IPS-NIHi7 (cell line): ENCODE measurements at regions not wholly inside any gene's neighbourhood (a gene's known extent, or its start where the extent isn't known, plus 50 kb on each side); places are given as distances from the start of the nearest gene placed in this dataset.
A peak's percentile ranks its signal among the peaks of the same experiment; 100 is the strongest.

Experiments used
- DNase-seq: peaks from one replicate; pipeline ENCODE4 v3.0.0; 2012; ENCODE audit warnings: mixed read lengths; ENCODE audit errors: extremely low spot score

- DNase-seq, result no peak
These were observed 481.4 kb downstream of the CDH2 start for GRCh38 chr18:27695503-27695902.

DNA sequence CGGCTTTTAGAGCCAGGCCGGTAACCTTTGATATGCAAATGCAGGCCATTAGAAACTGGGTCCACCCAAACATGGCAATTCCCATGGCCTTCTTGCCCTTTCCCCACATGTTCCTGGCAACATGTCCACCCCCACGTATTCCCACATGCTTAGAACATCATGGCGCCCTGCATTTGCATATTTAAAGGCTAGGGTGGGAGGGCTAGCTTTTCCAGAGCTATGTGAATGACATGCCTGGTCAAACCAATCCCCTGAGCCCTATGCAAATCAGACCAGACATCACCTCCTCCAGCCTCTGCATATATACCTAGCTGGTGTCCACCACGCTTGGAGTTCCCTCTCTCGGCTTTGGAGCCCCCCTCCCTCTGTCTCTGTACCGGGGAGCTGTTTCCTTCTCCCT is 481.9 kb downstream of the CDH2 start:
- DNase-seq, result no peak

DNA sequence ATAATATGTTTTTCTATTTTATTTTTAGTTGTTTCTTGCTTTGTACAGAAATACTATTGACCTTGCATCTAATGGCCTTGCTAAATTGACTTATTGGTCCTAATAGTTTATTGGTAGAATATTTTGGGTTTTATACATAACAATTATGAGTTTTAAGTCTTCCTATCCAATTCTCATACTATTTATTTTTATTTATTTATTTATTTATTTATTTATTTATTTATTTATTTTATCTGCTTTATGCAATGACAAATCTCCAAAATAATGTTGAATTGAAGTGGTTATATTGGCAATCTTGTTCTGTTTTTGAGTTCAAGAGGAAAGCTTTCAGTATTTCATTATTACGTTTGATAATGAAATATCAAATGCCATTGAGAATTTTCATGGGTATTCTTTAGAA is 488.3 kb downstream of the CDH2 start:
- no peak for DNase-seq

GRCh38 chr18:27687351-27687979 is 489.5 kb downstream of the CDH2 start:
- DNase-seq, result no peak

- DNase-seq, result peak; percentile 37
These were observed 491.0 kb downstream of the CDH2 start for GRCh38 chr18:27685807-27686412.

- DNase-seq, result no peak
These were observed 491.8 kb downstream of the CDH2 start for GRCh38 chr18:27685091-27685490.

DNA sequence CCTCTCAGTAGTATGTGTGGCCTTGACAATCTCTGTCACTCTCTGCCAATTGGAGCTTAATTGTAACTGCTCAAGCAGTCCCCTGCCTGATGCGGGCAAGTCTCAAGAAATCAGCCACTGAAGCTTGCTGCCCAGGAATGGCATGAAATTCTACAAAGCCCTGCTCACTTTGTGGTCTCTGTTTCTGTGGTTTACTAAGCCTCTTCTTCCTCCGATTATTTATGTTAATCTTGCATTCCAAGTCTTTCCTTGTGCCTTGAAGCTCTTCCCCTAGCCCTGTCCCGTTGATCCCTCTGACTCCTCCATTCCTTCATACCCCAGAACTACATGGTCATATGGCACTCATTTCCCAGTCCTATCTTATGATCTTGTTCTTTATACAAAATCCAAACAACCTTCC is 489.3 kb upstream of the CHST9 start:
- no peak for DNase-seq

DNA sequence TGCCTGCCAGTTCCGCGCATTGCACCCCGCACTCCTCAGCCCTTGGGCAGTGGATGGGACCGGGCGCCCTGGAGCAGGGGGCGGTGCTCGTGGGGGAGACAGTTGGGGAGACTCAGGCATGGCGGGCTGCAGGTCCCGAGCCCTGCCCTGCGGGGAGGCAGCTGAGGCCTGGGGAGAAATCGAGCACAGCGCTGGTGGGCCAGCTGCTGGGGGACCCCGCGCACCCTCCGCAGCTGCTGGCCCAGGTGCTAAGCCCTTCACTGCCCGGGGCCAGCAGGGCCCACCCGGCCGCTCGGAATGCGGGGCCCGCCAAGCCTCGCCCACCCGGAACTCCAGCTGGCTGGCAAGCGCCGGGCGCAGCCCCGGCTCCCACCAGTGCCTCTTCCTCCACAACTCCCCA is 488.8 kb upstream of the CHST9 start:
- DNase-seq, result no peak

DNA sequence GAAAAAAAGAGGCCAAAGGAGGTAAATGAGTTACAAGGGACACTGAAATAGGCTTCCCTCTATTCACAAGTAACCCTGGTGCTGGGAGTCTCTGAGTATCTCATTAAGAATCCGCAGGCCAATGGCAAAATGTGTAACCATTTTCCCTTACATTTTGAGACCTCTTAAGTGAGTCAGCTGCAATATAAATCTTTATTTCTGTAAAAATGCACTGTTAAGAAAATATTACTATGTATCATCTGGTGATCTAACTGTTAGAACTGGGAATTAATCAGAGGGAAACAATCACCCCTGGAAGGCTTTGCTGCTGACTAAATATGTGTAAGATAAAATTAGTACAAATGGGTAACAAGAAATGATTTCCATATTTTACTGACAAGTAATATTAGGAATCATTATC is 483.1 kb upstream of the CHST9 start:
- DNase-seq, result no peak

DNA sequence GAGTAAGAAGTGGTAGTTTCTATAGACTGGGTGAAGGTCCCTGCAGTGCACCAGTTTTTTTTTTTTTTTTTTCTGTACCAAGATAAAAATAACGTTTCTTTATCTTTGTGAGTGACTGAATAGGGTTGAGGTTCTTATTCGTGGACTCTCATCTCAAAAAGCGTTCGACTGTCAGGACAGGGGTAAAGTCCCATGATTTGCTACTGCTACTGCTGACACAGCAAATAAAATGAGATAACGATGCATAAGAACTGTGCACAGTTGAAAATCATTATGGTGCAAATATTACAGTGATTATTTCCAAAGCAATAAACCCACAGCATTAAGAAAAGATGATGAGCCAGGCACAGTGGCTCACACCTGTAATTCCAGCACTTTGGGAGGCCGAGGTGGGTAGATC is 482.0 kb upstream of the CHST9 start:
- DNase-seq, result no peak

GRCh38 chr18:27666016-27666415 is 480.9 kb upstream of the CHST9 start:
- no peak for DNase-seq

DNA sequence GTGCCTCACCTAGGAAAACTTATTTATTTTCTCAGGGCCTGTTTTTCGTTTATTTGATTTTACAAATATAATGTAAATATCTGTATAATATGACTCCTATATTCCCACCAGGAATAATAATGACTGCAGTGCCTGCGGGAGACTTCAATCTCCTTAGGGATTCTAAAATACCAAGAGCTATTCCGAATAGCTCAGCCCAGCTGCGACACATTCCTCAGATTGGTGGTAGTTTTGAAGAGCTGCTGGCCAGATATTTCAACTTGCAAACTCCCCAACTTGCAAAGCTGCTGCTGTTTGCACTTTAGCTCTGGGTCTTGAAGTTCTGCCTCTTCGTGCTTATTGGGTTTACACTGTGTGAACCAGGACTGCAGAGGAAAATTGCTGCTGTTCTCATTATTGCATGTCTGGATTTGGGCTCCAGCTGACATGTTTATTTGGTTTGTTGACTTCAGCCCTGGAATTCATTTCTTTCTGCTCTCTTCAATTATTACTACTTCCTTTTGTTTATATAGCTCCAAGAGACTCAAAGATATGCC is 480.2 kb upstream of the CHST9 start:
- peak; percentile 39 for DNase-seq

GRCh38 chr18:27662949-27663348 is 477.8 kb upstream of the CHST9 start:
- DNase-seq, result no peak

- no peak for DNase-seq
These were observed 477.4 kb upstream of the CHST9 start for GRCh38 chr18:27662537-27662936.

DNA sequence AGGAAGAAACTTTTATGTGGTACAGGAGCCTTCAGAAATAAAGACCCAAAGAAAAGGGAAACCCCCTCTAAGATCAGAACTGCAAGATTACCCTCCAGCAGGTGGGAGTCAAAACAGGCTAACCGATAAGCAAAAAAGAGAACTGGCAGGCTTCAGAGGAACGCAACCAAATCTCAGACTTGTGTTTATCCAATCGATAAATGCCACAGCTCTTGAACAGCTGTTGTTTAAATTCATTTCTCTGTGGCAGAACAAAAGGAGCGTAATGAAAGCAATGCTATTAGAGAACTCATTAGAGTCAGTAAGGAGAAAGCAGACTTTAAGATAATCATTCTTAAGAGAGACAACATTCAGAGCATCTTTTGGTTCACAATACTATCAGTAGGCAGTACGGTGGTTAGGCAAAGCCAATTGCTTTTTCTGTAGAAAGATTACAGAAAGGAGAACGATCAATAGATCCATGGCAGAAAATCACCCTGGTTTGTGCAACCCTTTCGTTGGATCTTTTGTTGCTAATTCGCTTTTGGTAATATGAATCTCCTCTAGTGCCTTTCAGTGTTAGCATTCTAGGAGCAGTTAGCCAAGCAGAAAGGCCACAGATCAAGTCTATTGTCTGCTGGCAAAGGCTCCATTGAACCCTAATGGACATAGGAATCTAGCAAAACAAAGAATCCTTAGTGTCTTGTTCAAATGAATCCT is 476.4 kb upstream of the CHST9 start:
- no peak for DNase-seq

GRCh38 chr18:27656905-27657304 is 471.8 kb upstream of the CHST9 start:
- DNase-seq, result no peak

GRCh38 chr18:27656167-27656778 is 471.2 kb upstream of the CHST9 start:
- no peak for DNase-seq

DNA sequence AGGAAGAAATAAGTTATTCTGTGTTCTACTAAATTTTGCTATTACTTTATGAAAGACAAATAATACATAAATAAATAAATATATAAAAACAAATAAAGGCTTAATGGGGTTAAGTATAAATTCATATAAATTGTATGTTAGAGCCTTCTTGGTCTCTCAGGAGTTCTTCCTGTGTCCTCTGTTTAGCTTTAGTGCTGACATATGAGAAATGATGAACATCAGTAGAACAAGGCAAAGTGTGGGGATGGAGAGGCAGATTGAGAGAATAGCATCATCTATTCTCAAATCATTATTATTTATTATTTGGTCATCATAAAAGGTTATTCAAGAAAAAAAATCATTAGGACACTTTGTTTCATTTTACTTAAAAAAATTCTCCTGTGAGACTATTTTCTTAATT is 468.1 kb upstream of the CHST9 start:
- no peak for DNase-seq

GRCh38 chr18:27652480-27653121 is 467.5 kb upstream of the CHST9 start:
- DNase-seq, result no peak

- DNase-seq, result no peak
These were observed 464.5 kb upstream of the CHST9 start for GRCh38 chr18:27649621-27650020.

DNA sequence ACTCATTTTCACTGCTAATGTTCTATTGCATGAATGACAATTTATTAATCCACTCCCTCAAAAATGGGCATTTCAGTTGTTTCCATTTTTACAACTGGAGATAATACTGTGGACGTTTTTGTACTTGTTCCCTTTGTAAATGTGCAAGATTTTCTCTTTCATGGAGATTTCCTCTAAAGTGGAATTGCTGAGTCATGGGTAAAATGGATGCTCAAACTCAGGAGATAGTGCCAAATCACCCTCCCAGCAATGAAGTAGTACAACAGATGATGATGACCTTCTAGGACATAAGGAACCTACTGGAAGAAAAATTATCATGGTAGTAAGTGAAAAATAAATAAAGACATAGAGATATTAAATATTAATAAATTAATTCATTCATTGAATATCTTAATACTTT is 460.8 kb upstream of the CHST9 start:
- DNase-seq, result no peak

DNA sequence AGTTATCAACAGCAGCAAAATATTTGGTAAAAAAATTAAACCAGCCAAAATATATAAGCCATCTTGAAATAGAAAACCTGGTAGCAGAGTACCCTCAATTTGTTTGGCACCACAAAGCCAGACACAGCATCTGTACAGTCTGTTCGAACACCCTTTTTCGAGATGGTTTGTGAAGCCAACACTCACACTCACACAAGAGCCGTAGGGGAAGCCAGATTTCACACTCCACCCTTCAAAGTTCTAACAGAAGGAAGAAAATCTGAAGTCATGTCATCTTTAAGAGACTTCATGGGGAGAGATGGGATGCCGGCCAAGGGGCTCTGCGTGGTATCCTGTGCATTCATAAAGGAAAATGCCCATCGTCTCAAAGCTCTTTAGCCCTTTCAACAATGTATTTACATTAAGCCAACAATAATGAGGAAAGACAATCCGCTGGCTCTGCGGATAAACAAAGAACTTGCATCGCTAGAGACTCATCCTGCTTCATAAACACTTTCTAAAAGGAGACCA is 451.5 kb upstream of the CHST9 start:
- no peak for DNase-seq
